OCI-LY7 (cell line): ENCODE measurements at regions not wholly inside any gene's neighbourhood (a gene's known extent, or its start where the extent isn't known, plus 50 kb on each side); places are given as distances from the start of the nearest gene placed in this dataset.
A peak's percentile ranks its signal among the peaks of the same experiment; 100 is the strongest.

Experiments used
- BruUV-seq: library from RNA; stranded (reverse); fragments of 400-500 nt; replicated peaks from 2 replicates; lab custom pipeline; 2021; lab: Mats Ljungman, UMichigan
- CTCF ChIA-PET: fragments of 300-600 bp; sonication (Branson Sonifier 250); formaldehyde crosslinking; loops from one replicate; lab custom pipeline; 2022; ENCODE audit warnings: antibody characterized with exemption; ENCODE audit not compliant: unreplicated experiment; lab: Charles Lee
- POLR2A ChIA-PET: fragments of 300-600 bp; sonication (Branson Sonifier 250); formaldehyde crosslinking; loops from one replicate; lab custom pipeline; 2022; ENCODE audit warnings: antibody characterized with exemption; lab: Charles Lee
- DNase-seq: peaks from one replicate; pipeline ENCODE4 v3.0.0-alpha.2; 2015; ENCODE audit warnings: low spot score
- H2AFZ ChIP-seq: fragments of 200-600 bp; sonication (generic), shearing (Covaris generic); 2 replicates; pipeline ENCODE4 v1.6.1; 2014; ENCODE audit warnings: mild to moderate bottlenecking, antibody characterized with exemption, low read length, moderate library complexity
- H3K27ac ChIP-seq: fragments of 200-600 bp; sonication (generic); 2 replicates; pipeline ENCODE4 v1.5.1; 2014; ENCODE audit warnings: mixed run types, low read depth, mild to moderate bottlenecking, moderate library complexity, low read length, inconsistent platforms; ENCODE audit not compliant: poor library complexity, severe bottlenecking
- H3K36me3 ChIP-seq: fragments of 200-600 bp; sonication (generic); 2 replicates; pipeline ENCODE4 v1.6.1; 2014; ENCODE audit warnings: mild to moderate bottlenecking, antibody characterized with exemption, low read length, moderate library complexity, mixed read lengths; ENCODE audit not compliant: insufficient read depth
- H3K4me1 ChIP-seq: fragments of 200-600 bp; sonication (generic); 2 replicates; pipeline ENCODE4 v1.5.1; 2014; ENCODE audit warnings: mild to moderate bottlenecking, low read length; ENCODE audit not compliant: insufficient read depth, poor library complexity, severe bottlenecking
- H3K4me2 ChIP-seq: fragments of 200-600 bp; sonication (generic); 2 replicates; pipeline ENCODE4 v1.6.1; 2014; ENCODE audit warnings: mild to moderate bottlenecking, low read length
- H3K4me3 ChIP-seq: fragments of 200-600 bp; sonication (generic); 2 replicates; pipeline ENCODE4 v1.5.1; 2014; ENCODE audit warnings: mild to moderate bottlenecking, low read depth, low read length; ENCODE audit not compliant: poor library complexity, severe bottlenecking
- H3K79me2 ChIP-seq: fragments of 200-600 bp; sonication (generic); 2 replicates; pipeline ENCODE4 v1.6.1; 2016; ENCODE audit warnings: low read depth, mild to moderate bottlenecking, low read length, moderate library complexity, mixed read lengths; ENCODE audit not compliant: insufficient read depth
- H3K9me2 ChIP-seq: fragments of 200-600 bp; sonication (generic); 2 replicates; pipeline ENCODE4 v1.6.1; 2016; ENCODE audit warnings: mild to moderate bottlenecking, low read length, mixed read lengths; ENCODE audit not compliant: insufficient read depth
- H3K9me3 ChIP-seq: fragments of 200-600 bp; sonication (generic); 2 replicates; pipeline ENCODE4 v1.6.1; 2014; ENCODE audit warnings: mild to moderate bottlenecking, mixed run types, low read length, mixed read lengths
- H4K20me1 ChIP-seq: fragments of 200-600 bp; sonication (generic); 2 replicates; pipeline ENCODE4 v1.6.1; 2014; ENCODE audit warnings: mild to moderate bottlenecking, antibody characterized with exemption, low read length, moderate library complexity, mixed read lengths; ENCODE audit not compliant: insufficient read depth
- EZH2phosphoT487 ChIP-seq: fragments of 200-600 bp; sonication (generic); IDR thresholded peaks from 2 replicates; pipeline ENCODE4 v1.6.1; 2018; ENCODE audit warnings: low read depth, borderline replicate concordance, mild to moderate bottlenecking, mixed run types, antibody characterized with exemption, low read length, moderate library complexity, mixed read lengths
- intact Hi-C: fragments of 100-400 bp; cut with micrococcal nuclease; formaldehyde crosslinking; loops from one replicate; pipeline ENCODE4 v1.10.0; 2022; ENCODE audit not compliant: unreplicated experiment
- TF ChIP-seq, protein P1 (sequence below): fragments of 200-600 bp; sonication (generic); conservative IDR thresholded peaks from 2 replicates; pipeline ENCODE4 v1.5.1; 2014; ENCODE audit warnings: mild to moderate bottlenecking, antibody characterized with exemption, low read length, moderate library complexity, mixed read lengths

DNA sequence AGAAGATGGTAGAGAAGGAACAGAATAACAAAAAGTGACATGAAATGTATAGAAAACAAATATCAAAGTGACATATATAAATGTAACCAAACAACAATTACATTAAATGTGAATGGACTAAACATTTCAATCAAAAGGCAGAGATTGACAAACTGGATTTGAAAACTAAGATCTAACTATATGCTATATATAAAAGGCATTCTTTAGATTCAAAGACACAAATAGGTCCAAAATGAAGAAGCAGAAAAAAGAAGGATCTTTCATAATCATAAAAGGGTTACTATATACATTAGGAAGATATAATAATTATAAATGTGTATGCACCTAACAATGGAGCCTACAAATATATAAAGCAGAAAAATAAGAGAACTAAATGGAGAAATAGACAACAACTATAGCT is 183.7 kb downstream of the METTL4 start:
- Histone ChIP-seq H3K9me3 (peaks cover 17% of the 10 kb centered on the region), H3K36me3 (no peaks in the 10 kb centered on the region), H3K79me2 (no peaks in the 10 kb centered on the region), H3K4me1 (no peaks in the 10 kb centered on the region), H3K27ac (no peak overlapping the region), H3K4me3 (no peak overlapping the region), H3K9me2 (no peaks in the 10 kb centered on the region), H3K4me2 (no peak overlapping the region), H4K20me1 (no peaks in the 10 kb centered on the region), H2AFZ (no peak overlapping the region)
- BruUV-seq: no TSS peak
- ChIA-PET CTCF (no interaction called here), POLR2A (no interaction called here)
- DNase-seq: no peak
- no peak for TF ChIP-seq EZH2phosphoT487
- TF ChIP-seq, protein P1, sequence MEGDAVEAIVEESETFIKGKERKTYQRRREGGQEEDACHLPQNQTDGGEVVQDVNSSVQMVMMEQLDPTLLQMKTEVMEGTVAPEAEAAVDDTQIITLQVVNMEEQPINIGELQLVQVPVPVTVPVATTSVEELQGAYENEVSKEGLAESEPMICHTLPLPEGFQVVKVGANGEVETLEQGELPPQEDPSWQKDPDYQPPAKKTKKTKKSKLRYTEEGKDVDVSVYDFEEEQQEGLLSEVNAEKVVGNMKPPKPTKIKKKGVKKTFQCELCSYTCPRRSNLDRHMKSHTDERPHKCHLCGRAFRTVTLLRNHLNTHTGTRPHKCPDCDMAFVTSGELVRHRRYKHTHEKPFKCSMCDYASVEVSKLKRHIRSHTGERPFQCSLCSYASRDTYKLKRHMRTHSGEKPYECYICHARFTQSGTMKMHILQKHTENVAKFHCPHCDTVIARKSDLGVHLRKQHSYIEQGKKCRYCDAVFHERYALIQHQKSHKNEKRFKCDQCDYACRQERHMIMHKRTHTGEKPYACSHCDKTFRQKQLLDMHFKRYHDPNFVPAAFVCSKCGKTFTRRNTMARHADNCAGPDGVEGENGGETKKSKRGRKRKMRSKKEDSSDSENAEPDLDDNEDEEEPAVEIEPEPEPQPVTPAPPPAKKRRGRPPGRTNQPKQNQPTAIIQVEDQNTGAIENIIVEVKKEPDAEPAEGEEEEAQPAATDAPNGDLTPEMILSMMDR: no peak
- intact Hi-C loops: loop anchor here (5.0 kb wide), 1 partner anchor 65 kb away; no protein-coding TSS in a partner anchor

DNA sequence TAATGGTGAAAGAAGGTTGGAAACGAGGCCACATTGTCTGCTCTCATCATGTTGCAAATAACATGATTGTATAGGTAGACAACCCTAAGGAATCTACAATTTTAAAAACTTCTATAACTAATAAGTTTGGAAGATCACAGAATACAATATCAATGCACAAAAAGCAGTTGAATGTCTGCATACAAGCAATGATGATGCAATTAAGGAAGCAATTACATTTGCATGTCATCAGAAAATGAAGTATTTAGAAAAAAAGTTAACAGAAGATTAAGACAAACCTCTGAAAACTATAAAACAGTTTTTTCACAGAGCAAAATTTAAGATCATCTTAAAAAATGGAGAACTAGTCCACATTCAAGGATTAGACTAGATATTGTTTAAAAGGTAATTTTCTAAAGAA is 181.1 kb downstream of the METTL4 start:
- ChIA-PET POLR2A (interaction anchor here (0.6 to 1.5 kb wide), 2 partner anchors 16 to 123 kb away, joined by 3 to 4 read pairs; no protein-coding TSS in a partner anchor), CTCF (no interaction called here)
- no peak overlapping the region for H3K4me2 ChIP-seq
- no peak overlapping the region for H3K4me3 ChIP-seq
- TF ChIP-seq EZH2phosphoT487: no peak
- TF ChIP-seq, protein P1: no peak
- H3K9me2 ChIP-seq: no peaks in the 10 kb centered on the region
- H2AFZ ChIP-seq: no peak overlapping the region
- no peaks in the 10 kb centered on the region for H3K4me1 ChIP-seq
- H3K36me3 ChIP-seq: no peaks in the 10 kb centered on the region
- no peaks in the 10 kb centered on the region for H4K20me1 ChIP-seq
- DNase-seq: no peak
- no TSS peak for BruUV-seq
- intact Hi-C loops: no loop called here
- H3K9me3 ChIP-seq: peaks cover 17% of the 10 kb centered on the region
- H3K79me2 ChIP-seq: no peaks in the 10 kb centered on the region
- H3K27ac ChIP-seq: no peak overlapping the region

DNA sequence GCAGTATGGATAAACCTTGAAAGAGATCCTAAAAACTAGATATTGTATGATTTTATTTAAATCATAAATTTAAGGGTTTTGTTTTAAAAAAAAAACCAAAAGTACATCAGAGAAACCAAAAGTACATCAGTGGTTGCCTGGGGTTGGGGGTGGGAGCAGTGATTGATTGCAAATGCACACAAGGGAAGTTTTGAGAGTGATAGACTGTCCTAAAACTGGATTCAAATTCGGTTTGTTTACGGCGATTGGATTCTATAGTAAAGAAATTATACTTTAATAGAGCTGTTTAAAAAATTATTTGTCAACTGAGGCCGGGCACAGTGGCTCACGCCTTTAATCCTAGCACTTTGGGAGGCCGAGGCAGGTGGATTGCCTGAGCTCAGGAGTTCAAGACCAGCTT is 179.8 kb downstream of the METTL4 start:
- no peak overlapping the region for H3K4me3 ChIP-seq
- H3K4me1 ChIP-seq: no peaks in the 10 kb centered on the region
- H3K4me2 ChIP-seq: no peak overlapping the region
- no peaks in the 10 kb centered on the region for H3K36me3 ChIP-seq
- peaks cover 16% of the 10 kb centered on the region for H3K9me3 ChIP-seq
- H3K27ac ChIP-seq: no peak overlapping the region
- BruUV-seq: no TSS peak
- intact Hi-C loops: no loop called here
- POLR2A ChIA-PET: interaction anchor here (1.5 kb wide), 1 partner anchor 17 kb away, joined by 4 read pairs; no protein-coding TSS in a partner anchor
- CTCF ChIA-PET: no interaction called here
- no peaks in the 10 kb centered on the region for H3K79me2 ChIP-seq
- TF ChIP-seq, protein P1: no peak
- TF ChIP-seq EZH2phosphoT487: no peak
- no peaks in the 10 kb centered on the region for H3K9me2 ChIP-seq
- H4K20me1 ChIP-seq: no peaks in the 10 kb centered on the region
- peak overlapping the region; percentile 19; the same call in 1 of the 2 replicates for H2AFZ ChIP-seq
- no peak for DNase-seq
